GM21528 (cell line): ENCODE measurements at regions not wholly inside any gene's neighbourhood (a gene's known extent, or its start where the extent isn't known, plus 50 kb on each side); places are given as distances from the start of the nearest gene placed in this dataset.
"Not testable (repeated sequence)": the region's sequence is repeated elsewhere in the genome, so short reads cannot be mapped to it uniquely, and the experiment has no call there.

Source experiments
- ATAC-seq: cut with Tn5 transposase; IDR thresholded peaks from one replicate; pipeline ENCODE4 v1.9.1; 2021; ENCODE audit warnings: mild to moderate bottlenecking, moderate library complexity; ENCODE audit not compliant: unreplicated experiment, low FRiP score

DNA sequence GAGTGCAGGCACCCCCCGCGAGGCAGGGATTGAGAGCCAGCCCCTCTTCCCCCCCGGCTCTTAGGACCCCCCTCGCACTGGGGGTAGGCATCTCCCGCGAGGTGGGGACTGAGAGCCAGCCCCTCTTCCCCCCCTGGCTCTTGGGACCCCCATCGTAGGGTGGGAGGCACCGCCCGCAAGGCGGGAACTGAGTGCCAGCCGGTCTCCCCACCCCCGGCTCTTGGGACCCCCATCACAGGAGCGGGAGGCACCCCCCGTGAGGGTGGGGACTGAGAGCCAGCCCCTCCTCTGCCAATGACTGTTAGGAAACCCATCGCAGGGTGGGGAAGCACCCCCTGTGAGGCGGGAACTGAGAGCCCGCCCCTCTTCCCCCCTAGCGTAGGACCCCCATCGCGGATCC, 363.4 kb upstream of the SPRY2 start:
- no peak for ATAC-seq

DNA sequence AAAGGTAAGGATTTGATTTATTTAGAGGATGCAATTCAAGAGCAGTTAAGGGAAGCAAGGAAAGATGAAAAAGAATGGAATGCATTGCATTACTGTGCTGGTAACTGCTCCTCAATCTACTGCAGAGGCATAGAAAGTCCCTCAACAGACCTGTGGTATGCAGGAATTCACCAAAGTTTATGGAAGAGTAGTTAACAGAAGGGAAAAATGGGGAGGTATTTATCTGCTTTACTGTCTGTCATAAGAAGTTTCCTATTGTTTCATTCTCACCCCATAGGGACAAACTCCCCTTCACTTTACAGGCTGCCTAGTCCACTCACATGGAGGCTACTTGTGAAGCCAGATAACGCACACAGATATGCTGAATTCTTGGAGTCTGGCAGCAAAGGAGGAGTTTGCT, 354.9 kb upstream of the SPRY2 start:
- ATAC-seq = no peak

GRCh38 chr13:80691814-80692213, 350.9 kb upstream of the SPRY2 start:
- not testable (repeated sequence) for ATAC-seq

- ATAC-seq = no peak
Measured at GRCh38 chr13:80690208-80690607, 349.3 kb upstream of the SPRY2 start.

GRCh38 chr13:80688593-80688992, 347.7 kb upstream of the SPRY2 start:
- ATAC-seq = no peak

GRCh38 chr13:80685942-80686341, 345.0 kb upstream of the SPRY2 start:
- ATAC-seq = no peak

- ATAC-seq = no peak
Measured at GRCh38 chr13:80684217-80684991, 343.5 kb upstream of the SPRY2 start.

- ATAC-seq = no peak
Measured at GRCh38 chr13:80680786-80681366, 339.9 kb upstream of the SPRY2 start.

DNA sequence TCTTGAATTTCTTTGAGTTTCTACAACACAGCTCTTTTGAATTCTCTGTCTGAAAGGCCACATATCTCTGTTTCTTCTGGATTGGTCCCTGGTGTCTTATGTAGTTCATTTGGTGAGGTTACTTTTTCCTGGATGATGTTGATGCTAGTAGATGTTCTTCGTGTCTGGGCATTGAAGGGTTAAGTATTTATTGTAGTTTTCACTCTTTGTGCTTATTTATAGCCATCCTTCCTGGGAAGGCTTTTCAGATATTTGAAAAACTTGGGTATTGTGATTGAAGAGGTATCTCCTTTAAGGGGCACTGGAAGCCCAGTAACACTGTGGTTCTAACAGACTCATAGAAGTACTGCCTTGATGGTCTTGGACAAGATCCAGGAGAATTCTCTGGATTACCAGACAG, 338.5 kb upstream of the SPRY2 start:
- no peak for ATAC-seq

DNA sequence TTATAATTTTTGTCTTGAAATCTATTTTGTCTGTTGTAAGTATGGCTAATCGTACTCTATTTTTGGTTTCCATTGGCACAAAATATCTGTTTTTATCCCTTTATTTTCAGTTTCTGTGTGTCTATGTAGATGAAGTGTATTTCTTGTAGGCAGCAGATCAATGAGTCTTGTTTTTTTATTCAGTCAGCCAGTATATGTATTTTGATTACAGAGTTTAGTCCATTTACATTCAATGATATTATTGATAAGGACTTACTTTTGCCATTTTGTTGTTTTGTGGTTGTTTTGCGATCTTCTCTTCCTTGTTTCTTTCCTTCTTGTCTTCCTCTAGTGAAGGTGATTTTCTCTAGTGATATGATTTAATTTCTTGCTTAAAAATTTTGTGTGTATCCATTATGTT, 336.3 kb upstream of the SPRY2 start:
- no peak for ATAC-seq

GRCh38 chr13:80675442-80675841, 334.5 kb upstream of the SPRY2 start:
- not testable (repeated sequence) for ATAC-seq

DNA sequence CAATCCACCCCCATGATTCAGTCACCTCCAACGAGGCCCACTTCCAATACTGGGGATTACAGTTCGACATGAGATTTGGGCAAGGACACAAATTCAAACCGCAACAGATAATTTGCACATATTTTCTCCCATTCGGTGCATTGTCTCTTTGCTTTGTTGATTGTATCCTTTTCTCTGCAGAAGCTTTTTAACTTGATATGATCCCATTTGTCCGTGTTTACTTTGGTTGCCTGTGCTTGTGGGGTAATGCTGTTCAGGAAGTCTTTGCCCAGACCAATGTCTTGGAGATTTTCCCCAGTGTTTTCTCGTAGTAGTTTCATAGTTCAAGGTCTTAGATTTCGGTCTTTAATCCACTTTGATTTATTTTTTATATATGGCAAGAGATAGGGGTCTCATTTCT, 330.8 kb upstream of the SPRY2 start:
- ATAC-seq = no peak

DNA sequence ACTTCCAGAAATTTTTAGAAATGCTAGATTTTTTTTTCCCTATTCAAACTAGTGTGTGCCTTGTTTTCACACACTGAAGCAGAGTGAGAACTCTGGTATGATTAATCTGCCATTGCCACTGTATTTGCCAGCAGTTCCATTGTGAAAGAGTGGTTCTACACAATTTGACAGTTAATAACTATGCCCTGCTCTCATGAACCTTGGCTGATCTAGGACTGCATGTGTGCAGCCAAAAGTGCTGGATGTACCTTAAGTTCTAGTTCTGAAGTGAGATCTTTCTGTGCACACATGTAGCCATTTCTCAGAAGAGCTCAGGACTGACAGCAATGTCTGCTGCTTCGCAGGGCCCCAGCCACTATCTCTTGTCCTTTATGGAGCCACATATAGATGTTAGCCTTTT, 328.2 kb upstream of the SPRY2 start:
- ATAC-seq = no peak

DNA sequence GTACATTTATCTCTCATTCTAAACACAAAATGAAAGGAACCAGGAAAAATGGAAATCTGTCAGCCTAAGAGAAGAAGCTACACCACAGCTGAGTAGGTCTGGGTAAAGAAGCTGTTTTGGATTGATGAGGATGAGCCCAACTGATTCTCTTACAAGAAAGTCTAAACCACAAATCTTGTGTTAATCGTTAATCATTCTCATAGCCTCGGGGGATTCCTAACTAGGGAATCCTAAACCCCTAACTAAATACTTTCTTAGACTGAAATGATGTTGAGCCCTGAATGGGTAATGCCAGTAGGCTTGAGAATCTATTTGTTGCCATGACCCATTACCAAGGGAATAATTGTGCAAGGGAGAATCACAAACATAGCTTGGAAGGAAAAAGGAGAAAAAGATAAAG, 327.5 kb upstream of the SPRY2 start:
- no peak for ATAC-seq

- no peak for ATAC-seq
Measured at GRCh38 chr13:80666782-80667552, 326.0 kb upstream of the SPRY2 start.

DNA sequence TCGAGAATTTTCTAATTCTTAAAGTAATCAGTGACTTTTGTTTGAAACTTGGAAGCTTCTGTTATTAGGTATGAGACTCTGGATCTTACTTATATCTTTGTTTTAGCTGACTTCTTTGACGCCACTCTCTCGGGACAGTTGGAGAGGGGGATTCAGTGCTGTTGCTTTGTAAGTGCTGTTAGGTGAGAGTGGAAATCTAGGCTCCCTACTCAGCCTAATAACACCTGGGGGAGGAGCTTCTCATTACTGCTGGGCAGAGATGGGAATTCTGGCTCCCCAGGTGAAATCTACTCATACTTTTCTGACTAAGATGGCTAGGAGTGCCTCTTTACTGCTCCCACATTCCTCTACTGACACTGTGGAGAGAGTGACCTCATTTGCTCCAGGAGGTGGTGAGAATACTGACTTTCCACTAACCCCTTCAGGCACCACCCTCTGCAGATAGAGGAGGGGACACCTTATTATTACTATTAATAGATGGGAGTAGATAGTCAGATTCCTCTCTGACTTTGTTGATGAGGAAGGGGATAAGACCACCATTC, 324.9 kb upstream of the SPRY2 start:
- ATAC-seq = no peak

DNA sequence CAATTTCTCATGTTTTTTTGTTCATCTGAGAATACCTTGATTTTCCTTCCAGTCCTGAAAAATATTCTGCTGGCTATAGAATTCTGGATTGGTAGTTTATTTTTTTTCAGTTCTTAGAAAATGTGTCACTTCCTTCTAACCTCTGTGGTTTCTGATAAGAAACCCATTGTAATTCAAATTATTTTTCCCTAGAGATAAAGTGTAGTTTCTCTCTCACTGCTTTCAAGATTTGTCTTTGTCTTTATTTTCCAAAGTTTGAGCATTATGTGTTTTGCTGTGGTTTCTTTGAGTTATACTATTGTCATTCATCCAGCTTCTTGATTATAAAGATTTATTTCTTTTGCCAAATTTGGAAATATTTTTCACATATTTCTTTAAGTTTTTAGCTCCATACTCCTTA, 324.0 kb upstream of the SPRY2 start:
- no peak for ATAC-seq

GRCh38 chr13:80663788-80664187, 322.9 kb upstream of the SPRY2 start:
- no peak for ATAC-seq

- no peak for ATAC-seq
Measured at GRCh38 chr13:80658705-80659104, 317.8 kb upstream of the SPRY2 start.

GRCh38 chr13:80656512-80656904, 315.6 kb upstream of the SPRY2 start:
- no peak for ATAC-seq

- no peak for ATAC-seq
Measured at GRCh38 chr13:80655778-80656511, 315.0 kb upstream of the SPRY2 start.
